Thymus (tissue), 11 donors: ENCODE measurements at regions not wholly inside any gene's neighbourhood (a gene's known extent, or its start where the extent isn't known, plus 50 kb on each side); places are given as distances from the start of the nearest gene placed in this dataset.

Source experiments
- DNase-seq, 9 donors: peaks; one replicate each; pipeline ENCODE4 v3.0.0-alpha.2; 2013; ENCODE audit warnings: low spot score in 9 of 9, low read depth in 6 of 9, missing footprints in 1 of 9
- H3K27ac ChIP-seq, 2 donors: one replicate each; pipeline ENCODE4 v1.5.1; 2013; ENCODE audit warnings: control low read depth in 1 of 2, low read depth in 1 of 2, low read length in 1 of 2, mild to moderate bottlenecking in 1 of 2, moderate library complexity in 1 of 2
- H3K27me3 ChIP-seq, 2 donors: one replicate each; pipeline ENCODE4 v1.5.1; 2013; ENCODE audit warnings: low read length in 1 of 2; ENCODE audit not compliant: control insufficient read depth in 2 of 2, insufficient read depth in 1 of 2
- H3K36me3 ChIP-seq, 2 donors: one replicate each; pipeline ENCODE4 v1.5.1; 2013; ENCODE audit warnings: low read length in 1 of 2, mild to moderate bottlenecking in 1 of 2, moderate library complexity in 1 of 2; ENCODE audit not compliant: control insufficient read depth in 2 of 2, insufficient read depth in 2 of 2
- H3K4me1 ChIP-seq, 2 donors: one replicate each; pipeline ENCODE4 v1.5.1; 2013; ENCODE audit warnings: low read length in 2 of 2; ENCODE audit not compliant: control insufficient read depth in 2 of 2, insufficient read depth in 2 of 2
- H3K4me3 ChIP-seq, 2 donors: one replicate each; pipeline ENCODE4 v1.5.1; 2013; ENCODE audit warnings: low read length in 2 of 2, control low read depth in 1 of 2, mild to moderate bottlenecking in 1 of 2
- H3K9me3 ChIP-seq, 2 donors: one replicate each; pipeline ENCODE4 v1.5.1; 2013; ENCODE audit warnings: low read length in 1 of 2, mild to moderate bottlenecking in 1 of 2; ENCODE audit not compliant: control insufficient read depth in 2 of 2, insufficient read depth in 1 of 2
- WGBS: extraction: QIAGEN DNeasy Blood & Tissue Kit; methylation state at CpG from one replicate; pipeline ENCODE4 v1.1.7; 2013; 5-methylcytosine and 5-hydroxymethylcytosine counted together
- donor health status: healthy.

DNA sequence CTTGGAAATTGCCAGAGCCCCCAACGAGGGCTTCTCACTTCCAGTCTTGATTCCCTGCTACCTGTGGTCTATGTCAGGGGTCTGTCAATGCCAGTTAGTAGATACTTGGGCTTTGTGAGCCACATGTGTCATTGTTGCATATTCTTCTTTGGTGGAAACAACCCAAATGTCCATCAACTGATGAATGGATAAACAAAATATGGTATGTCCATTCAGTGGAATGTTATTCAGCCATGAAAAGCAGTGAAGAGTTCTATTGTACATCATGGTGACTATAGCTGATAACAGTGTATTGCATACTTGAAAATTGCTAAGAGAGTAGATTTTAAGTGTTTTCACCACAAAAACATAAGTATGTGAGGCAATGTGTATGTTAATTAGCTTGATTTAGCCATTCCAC is 288.1 kb downstream of the RPLP1 start:
- no peaks in the 10 kb centered on the region for H3K9me3 ChIP-seq
- no peak overlapping the region for H3K27ac ChIP-seq
- no peaks in the 10 kb centered on the region for H3K36me3 ChIP-seq
- H3K4me1 ChIP-seq: peaks cover 0 to 10% of the 10 kb centered on the region in 2 donors
- WGBS: 97% methylated on average over 1 of the region's 1 CpG
- DNase-seq: no peak
- H3K27me3 ChIP-seq: peaks cover 0 to 6% of the 10 kb centered on the region in 2 donors
- H3K4me3 ChIP-seq: no peak overlapping the region

DNA sequence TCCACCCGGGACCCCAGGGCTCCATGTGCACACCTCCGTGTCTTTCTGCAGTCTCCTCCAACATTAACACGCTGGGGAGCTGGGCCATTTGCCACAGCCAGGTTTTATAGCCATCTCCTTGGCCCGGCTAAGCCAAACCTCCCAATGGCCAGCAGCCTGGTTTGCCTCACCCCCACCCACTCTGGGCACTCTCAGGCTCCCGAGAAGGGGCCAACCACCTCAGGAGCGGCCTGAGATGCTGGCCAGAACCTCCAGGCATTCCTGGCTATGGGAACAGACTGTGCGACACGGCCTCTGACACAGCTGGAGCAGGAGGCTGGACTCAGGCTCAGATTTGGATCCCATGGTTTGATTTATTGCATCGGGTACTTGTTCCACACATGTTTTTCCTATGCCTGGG is 289.7 kb downstream of the RPLP1 start:
- no peaks in the 10 kb centered on the region for H3K36me3 ChIP-seq
- 95% methylated on average over 9 of the region's 9 CpGs for WGBS
- H3K27me3 ChIP-seq: peaks cover 0 to 11% of the 10 kb centered on the region in 2 donors
- peaks cover 0 to 10% of the 10 kb centered on the region in 2 donors for H3K4me1 ChIP-seq
- DNase-seq: no peak
- H3K4me3 ChIP-seq: no peak overlapping the region
- H3K27ac ChIP-seq: no peak overlapping the region
- H3K9me3 ChIP-seq: no peaks in the 10 kb centered on the region

DNA sequence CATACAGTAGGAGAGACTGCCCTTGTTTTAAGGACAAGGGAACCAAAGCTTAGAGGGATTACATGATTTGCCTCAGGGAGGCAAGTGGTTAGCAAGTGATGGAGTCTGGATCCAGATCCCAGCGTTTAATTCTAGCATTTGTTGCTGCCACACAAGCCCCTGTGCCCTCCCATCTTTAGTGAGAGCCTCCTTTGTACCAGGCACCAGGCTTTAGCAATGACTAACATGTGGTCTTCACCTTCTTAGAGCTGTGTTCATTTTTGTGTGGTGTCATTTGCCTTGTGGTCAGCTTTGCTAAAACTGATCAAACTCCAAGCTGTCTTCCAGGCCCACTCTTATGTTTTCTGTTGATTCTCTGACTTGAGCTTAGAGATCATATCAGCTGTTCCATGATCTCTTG is 290.5 kb downstream of the RPLP1 start:
- Histone ChIP-seq H3K9me3 (no peaks in the 10 kb centered on the region), H3K27me3 (peaks cover 0 to 9% of the 10 kb centered on the region in 2 donors), H3K36me3 (no peaks in the 10 kb centered on the region), H3K27ac (no peak overlapping the region), H3K4me3 (no peak overlapping the region), H3K4me1 (peaks cover 3 to 14% of the 10 kb centered on the region in 2 donors)
- 98% methylated on average over 1 of the region's 1 CpG for WGBS
- DNase-seq: no peak

DNA sequence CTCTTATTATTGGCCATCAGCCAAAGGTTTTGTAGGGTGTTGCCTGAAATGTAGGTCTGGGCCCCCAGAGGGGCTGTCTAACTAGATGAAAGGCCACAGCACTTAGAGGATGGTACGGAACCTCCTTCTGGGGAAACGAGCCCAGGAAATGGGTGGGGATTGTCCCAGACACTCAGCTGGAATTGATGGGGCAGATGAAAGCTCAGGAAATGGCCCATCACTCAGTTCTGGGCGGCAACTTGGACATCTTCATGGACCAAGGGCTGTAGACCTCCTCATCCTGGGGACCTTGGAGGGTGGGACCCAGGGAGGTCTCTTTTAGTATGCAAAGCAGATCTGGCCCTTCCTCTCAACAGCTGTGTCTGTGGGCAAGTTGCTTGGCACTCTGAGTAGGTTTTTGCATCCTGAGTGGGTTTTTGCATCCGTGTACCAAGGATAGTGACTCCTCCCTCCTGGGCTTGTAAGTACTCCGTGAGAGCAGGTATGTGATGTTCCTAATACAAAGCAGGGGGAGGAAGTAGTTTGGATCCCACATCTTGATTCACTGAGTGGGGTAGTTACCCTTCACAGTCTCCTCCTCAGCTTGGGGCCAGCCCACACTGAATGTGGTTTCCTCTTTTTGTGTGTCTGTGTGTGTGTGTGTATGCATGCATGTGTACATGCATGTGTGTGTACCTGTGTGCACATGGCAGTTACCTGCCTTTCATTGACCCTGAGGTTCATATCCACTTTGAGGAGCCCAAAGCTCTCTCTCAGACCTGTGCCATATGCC is 292.0 kb downstream of the RPLP1 start:
- Histone ChIP-seq H3K4me1 (peaks cover 6 to 27% of the 10 kb centered on the region in 2 donors), H3K27me3 (peaks cover 0 to 9% of the 10 kb centered on the region in 2 donors), H3K9me3 (no peaks in the 10 kb centered on the region), H3K4me3 (no peak overlapping the region), H3K27ac (no peak overlapping the region), H3K36me3 (no peaks in the 10 kb centered on the region)
- no peak for DNase-seq
- WGBS: 32% methylated on average over 5 of the region's 5 CpGs

DNA sequence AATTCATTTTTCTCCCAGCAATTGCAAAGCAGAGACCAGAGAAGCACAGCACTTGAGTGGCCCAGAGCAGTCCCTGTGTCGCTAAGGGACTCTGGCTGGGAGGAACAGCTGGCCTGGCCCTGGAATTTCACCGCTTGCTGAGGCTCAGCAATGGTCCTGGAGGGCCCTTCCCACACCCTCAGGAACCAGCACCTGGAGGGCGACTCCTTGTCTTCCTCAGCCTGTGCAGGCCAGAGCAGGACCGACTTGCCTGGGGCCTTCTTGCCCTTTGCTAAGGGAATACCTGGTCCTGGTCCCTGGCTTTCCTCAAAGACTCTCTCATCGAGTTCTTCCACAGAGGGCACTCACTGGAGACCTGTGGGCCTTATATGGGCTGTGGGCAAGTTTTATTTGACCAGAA is 294.6 kb downstream of the RPLP1 start:
- 94% methylated on average over 5 of the region's 5 CpGs for WGBS
- no peak for DNase-seq
- Histone ChIP-seq H3K27me3 (peaks cover 0 to 15% of the 10 kb centered on the region in 2 donors), H3K36me3 (no peaks in the 10 kb centered on the region), H3K4me1 (peaks cover 6 to 33% of the 10 kb centered on the region in 2 donors), H3K4me3 (no peak overlapping the region), H3K27ac (no peak overlapping the region), H3K9me3 (peaks cover 0 to 2% of the 10 kb centered on the region in 2 donors)

DNA sequence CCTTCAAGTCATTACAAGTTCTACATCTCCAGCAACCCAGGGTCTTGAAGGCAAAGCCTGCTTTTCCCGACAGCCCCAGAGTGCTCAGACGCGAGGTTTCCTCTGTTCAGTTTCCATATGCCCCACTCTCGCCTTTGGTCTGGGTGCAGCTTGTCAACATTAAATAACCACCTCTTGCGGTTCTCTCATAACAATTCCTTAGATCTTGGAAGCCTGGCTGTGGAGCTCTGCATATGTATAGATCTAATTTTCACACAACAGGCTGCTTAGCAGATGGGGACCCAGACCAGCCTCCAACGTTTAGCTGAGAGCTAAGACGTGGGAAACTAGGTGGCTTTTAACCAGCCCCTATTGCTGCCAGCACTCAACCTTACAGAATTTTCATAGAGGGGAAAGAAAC is 295.5 kb downstream of the RPLP1 start:
- no peak for DNase-seq
- peaks cover 0 to 13% of the 10 kb centered on the region in 2 donors for H3K27me3 ChIP-seq
- H3K9me3 ChIP-seq: peaks cover 0 to 2% of the 10 kb centered on the region in 2 donors
- H3K27ac ChIP-seq: no peak overlapping the region
- peaks cover 6 to 33% of the 10 kb centered on the region in 2 donors for H3K4me1 ChIP-seq
- 66% methylated on average over 7 of the region's 7 CpGs for WGBS
- H3K4me3 ChIP-seq: no peak overlapping the region
- H3K36me3 ChIP-seq: no peaks in the 10 kb centered on the region

DNA sequence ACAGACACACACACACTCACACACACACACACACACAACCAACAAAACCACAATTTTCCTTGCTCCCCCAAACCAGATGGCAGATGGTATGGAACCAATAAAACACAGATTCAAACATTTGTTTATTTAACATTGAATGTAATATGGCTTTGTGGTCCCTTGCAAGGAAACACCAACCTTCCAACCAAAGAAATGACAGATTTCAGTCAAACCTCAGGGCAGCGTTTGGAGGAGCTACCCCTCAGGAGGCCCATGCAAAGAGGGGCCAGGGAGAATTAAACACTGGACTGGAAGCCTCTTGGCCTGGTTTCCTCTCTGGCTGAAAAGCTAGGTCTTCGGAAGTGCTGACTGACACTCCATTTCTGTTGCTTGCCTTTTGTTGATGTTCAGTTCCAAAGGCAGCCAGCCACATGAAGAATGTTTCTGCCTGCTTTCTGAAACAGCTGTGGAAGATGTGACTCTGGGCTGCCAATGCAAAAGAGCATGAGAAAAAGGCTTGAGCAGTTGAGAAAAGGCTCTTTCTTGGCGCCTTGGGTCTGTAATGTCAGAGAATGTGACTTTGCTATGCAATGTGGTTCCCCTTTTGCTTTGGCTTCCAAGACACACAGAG is 296.1 kb downstream of the RPLP1 start:
- Histone ChIP-seq H3K4me3 (no peak overlapping the region), H3K9me3 (peaks cover 0 to 4% of the 10 kb centered on the region in 2 donors), H3K27ac (no peak overlapping the region), H3K36me3 (no peaks in the 10 kb centered on the region), H3K4me1 (peaks cover 6 to 33% of the 10 kb centered on the region in 2 donors), H3K27me3 (peaks cover under 1 to 14% of the 10 kb centered on the region in 2 donors)
- DNase-seq: peak in 2 of 9 donors; percentile 22 to 74
- 44% methylated on average over 3 of the region's 3 CpGs for WGBS

DNA sequence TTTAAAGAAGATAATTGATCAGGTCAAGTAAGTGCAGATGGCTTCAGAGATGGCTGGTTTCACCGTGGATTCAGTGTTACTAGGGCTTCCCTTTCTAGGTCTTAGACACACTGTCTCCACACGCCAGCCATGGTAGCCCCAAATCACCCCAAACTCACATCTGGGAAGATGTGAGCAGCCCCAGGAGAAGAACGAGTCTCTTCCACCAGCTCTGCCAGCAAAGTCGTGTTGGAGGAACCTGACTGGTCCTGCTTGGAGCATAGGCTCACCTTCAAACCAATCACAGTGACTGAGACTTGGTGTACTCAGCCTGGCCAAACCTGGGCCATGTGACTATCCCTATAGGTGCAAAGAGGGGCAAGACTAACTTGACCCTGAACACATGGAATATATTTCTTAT is 296.7 kb downstream of the RPLP1 start:
- Histone ChIP-seq H3K27ac (no peak overlapping the region), H3K27me3 (peaks cover 4 to 18% of the 10 kb centered on the region in 2 donors), H3K4me1 (peaks cover 6 to 29% of the 10 kb centered on the region in 2 donors), H3K9me3 (peaks cover 0 to 7% of the 10 kb centered on the region in 2 donors), H3K4me3 (no peak overlapping the region), H3K36me3 (no peaks in the 10 kb centered on the region)
- 95% methylated on average over 4 of the region's 4 CpGs for WGBS
- DNase-seq: no peak

DNA sequence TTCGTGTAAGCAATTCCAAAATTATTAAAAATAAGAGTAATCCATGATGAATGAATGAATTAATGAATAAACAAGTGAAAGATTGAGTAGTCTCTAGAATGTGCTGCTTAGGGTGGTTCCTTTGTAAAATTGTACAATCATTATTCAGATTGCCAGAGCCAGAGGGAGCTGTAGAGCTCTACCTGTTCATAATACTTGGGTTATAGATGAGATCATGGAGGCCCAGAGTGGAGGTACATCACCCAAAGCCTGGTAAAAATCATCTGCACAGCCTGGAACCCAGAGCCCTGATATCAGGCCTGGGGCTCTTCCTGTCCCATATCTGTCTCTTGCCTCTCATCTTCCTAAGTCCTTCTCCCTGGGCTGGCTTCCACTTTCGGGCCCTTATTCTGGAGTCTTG is 297.2 kb downstream of the RPLP1 start:
- Histone ChIP-seq H3K4me3 (no peak overlapping the region), H3K9me3 (peaks cover 0 to 7% of the 10 kb centered on the region in 2 donors), H3K27ac (no peak overlapping the region), H3K4me1 (peaks cover 6 to 29% of the 10 kb centered on the region in 2 donors), H3K36me3 (no peaks in the 10 kb centered on the region), H3K27me3 (peaks cover 6 to 21% of the 10 kb centered on the region in 2 donors)
- peak in 1 of 9 donors; percentile 55 for DNase-seq
- WGBS: 95% methylated on average over 2 of the region's 2 CpGs
